Peyer's patch (tissue), 4 donors: ENCODE measurements at regions not wholly inside any gene's neighbourhood (a gene's known extent, or its start where the extent isn't known, plus 50 kb on each side); places are given as distances from the start of the nearest gene placed in this dataset.
A peak's percentile ranks its signal among the peaks of the same experiment; 100 is the strongest.
"Not testable (repeated sequence)": the region's sequence is repeated elsewhere in the genome, so short reads cannot be mapped to it uniquely, and the experiment has no call there.

ENCODE experiments used
- DNase-seq, 3 donors: peaks; one replicate each; pipeline ENCODE4 v3.0.0-alpha.2; 2017 to 2019
- H3K27ac ChIP-seq, 4 donors: fragments of 200-600 bp; sonication (generic); one replicate each; pipeline ENCODE4 v1.5.1; 2016 to 2019
- H3K27me3 ChIP-seq, 2 donors: fragments of 200-600 bp; sonication (generic); one replicate each; pipeline ENCODE4 v1.5.1; 2019
- H3K36me3 ChIP-seq, 3 donors: fragments of 200-600 bp; sonication (generic); one replicate each; pipeline ENCODE4 v1.5.1; 2016 to 2019
- H3K4me1 ChIP-seq, 4 donors: fragments of 200-600 bp; sonication (generic); one replicate each; pipeline ENCODE4 v1.5.1; 2016 to 2019
- H3K4me3 ChIP-seq, 4 donors: fragments of 200-600 bp; sonication (generic); 1 replicate in 3 of 4; 2 replicates in 1 of 4; pipeline ENCODE4 v1.5.1; 2016 to 2019; ENCODE audit warnings: mild to moderate bottlenecking in 1 of 4
- H3K9me3 ChIP-seq, 4 donors: fragments of 200-600 bp; sonication (generic); one replicate each; pipeline ENCODE4 v1.5.1; 2016 to 2019; ENCODE audit warnings: mild to moderate bottlenecking in 1 of 4
- POLR2A ChIP-seq, 2 donors: fragments of 450-650 bp; IDR thresholded peaks; one replicate each; pipeline ENCODE4 v1.5.1; 2017; ENCODE audit warnings: antibody characterized with exemption in 2 of 2, mild to moderate bottlenecking in 2 of 2, moderate library complexity in 2 of 2

- peak overlapping the region in 2 of 4 donors; percentile 22 to 73 for H3K27ac ChIP-seq
- not testable (repeated sequence) for DNase-seq
Observed at GRCh38 chr7:76839879-76840278, 192.3 kb downstream of the SPDYE17 start.

DNA sequence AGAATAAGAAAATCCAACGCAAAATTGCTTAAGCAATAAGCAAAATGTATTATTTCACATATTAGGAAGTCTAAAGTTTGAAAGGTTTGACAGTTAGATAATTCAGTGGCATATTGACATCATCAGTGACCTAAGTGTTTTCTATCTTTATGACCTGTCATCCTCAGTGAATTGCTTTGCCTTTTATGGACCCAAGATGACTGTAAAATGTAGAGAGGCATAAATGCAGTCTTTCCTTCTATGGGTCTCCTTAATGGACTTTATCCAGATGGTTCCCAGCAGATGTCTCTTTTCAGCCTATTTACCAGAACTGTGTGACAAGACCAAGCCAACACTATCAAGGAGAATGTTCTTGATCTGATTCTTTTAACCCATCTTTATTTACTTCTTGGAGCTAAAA lies 192.9 kb downstream of the SPDYE17 start:
- not testable (repeated sequence) for H3K4me3 ChIP-seq, H3K36me3 ChIP-seq, H3K9me3 ChIP-seq, DNase-seq, H3K27me3 ChIP-seq, H3K4me1 ChIP-seq
- peak overlapping the region in 2 of 4 donors; percentile 22 to 73 for H3K27ac ChIP-seq

More at GRCh38 chr7:76839879-76840278, 192.3 kb downstream of the SPDYE17 start:
- not testable (repeated sequence) for H3K36me3 ChIP-seq, H3K4me3 ChIP-seq, H3K27me3 ChIP-seq, H3K4me1 ChIP-seq, H3K9me3 ChIP-seq

DNA sequence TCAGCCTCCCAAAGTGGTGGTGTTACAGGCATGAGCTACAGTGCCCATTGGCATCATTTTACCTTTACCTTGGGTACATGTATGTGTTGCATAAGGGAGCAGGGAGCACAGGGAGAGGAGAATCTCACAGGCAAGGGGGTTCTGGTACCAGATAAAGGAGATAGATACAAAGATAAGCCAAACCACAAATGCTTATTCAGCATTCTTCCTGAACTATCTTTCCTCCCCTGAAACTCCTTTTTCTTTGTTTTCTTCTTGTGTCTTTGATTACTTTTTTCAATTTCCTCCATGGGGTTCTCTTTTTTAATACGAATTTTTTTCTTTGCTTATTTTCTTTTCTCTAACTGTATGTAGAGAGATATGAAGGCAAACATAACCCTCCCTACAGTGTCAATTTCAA lies 193.8 kb downstream of the SPDYE17 start:
- not testable (repeated sequence) for H3K36me3 ChIP-seq, H3K9me3 ChIP-seq, H3K27ac ChIP-seq, H3K4me3 ChIP-seq, DNase-seq, H3K27me3 ChIP-seq, H3K4me1 ChIP-seq

DNA sequence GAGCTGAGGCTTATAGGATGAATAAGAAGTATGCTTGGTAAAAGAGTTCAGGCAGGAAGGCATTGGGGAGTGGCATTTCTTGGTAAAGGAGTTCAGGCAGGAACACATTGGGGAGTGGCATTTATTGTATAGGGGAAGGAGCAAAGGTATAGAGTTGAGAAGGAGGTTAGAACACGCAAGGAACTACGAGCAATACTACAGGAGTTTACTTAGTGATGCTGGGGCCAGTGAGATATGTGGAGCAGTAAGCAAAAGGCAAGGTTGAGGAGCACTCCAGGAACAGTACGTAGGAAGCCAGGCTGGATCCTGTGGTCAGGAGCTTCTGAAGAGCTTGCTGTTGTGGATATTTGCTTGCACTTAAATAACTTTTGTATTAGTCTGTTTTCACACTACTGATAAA lies 202.2 kb upstream of the POMZP3 start:
- H3K9me3 ChIP-seq, H3K36me3 ChIP-seq, H3K27me3 ChIP-seq, H3K4me1 ChIP-seq, H3K4me3 ChIP-seq: not testable (repeated sequence)
- H3K27ac ChIP-seq, result peak overlapping the region in 3 of 4 donors; percentile 78 to 83 (median 78)
- DNase-seq, result peak in 1 of 3 donors; percentile 54
- TF ChIP-seq POLR2A (IDR thresholded peaks at IDR 0.05), result peak; percentile 60 to 63

GRCh38 chr7:76826181-76826580 lies 199.1 kb upstream of the POMZP3 start:
- not testable (repeated sequence) for H3K4me3 ChIP-seq, H3K27ac ChIP-seq, H3K9me3 ChIP-seq, H3K27me3 ChIP-seq, H3K36me3 ChIP-seq, H3K4me1 ChIP-seq, DNase-seq

DNA sequence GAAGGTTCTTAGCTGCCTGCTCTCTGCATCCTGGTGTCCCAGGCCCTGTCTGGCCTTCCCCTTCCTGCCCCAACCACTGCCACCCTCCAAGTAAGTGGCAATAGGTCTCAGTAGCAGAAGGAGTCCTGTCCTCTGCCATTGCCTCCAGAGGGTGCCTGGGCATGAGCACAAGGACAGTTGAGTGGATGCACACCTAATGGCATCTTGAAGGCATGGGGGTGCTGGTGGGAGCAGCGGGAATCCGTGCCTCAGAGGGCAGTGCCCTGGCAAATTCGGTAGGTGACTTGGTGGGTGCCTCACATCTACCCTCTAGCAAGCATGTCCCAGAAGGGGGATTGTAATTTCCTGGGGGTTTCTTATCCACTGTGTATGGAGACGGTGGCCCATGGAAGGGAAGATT lies 182.8 kb upstream of the POMZP3 start:
- DNase-seq, H3K4me1 ChIP-seq, H3K9me3 ChIP-seq, H3K4me3 ChIP-seq, H3K27me3 ChIP-seq, H3K36me3 ChIP-seq, H3K27ac ChIP-seq: not testable (repeated sequence)

DNA sequence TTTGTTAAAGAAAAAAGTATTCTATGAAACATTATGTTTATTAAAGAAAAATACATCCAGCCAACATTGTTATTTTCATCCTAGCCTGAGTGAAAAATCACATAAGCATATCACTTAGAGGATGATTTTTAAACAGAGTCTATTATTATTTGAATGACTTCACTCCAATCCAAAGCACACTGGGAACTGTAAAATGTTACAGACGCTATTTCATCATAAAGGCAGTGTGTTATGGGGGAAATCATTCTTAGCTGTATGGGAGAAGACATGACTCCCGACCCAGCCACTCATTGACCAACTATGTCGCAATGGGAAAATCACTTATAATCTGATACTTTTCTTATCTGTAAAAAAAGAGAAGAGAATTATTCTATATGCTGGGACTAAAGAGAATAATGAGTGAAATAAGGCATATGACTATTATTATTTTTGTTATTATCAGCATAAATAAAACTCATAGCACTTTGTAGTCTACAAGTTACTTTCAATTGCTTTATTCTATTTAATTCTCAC lies 180.6 kb upstream of the POMZP3 start:
- H3K4me3 ChIP-seq, H3K4me1 ChIP-seq, H3K36me3 ChIP-seq, H3K9me3 ChIP-seq, H3K27me3 ChIP-seq, H3K27ac ChIP-seq, DNase-seq: not testable (repeated sequence)

DNA sequence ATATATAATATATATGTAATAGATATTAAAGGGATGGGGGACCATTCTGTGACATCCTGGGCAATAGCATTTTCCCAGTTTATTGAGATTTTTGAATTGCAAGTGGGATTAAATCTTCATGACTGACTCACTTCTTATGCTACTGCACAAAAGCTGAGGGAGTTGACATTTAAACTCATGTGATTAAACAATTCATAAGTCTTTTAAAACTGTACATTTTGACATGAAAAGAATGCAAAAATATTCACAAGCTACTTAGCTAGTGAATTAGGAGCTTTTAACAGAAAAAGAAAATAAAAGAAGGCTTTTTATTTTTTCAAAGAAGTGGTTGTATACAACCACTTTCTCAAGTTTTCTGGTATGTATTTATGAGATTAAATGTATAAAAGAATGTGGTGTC lies 179.4 kb upstream of the POMZP3 start:
- DNase-seq, H3K9me3 ChIP-seq, H3K4me3 ChIP-seq, H3K27me3 ChIP-seq, H3K36me3 ChIP-seq, H3K4me1 ChIP-seq, H3K27ac ChIP-seq: not testable (repeated sequence)

- not testable (repeated sequence) for H3K4me1 ChIP-seq, H3K9me3 ChIP-seq, H3K27ac ChIP-seq, H3K36me3 ChIP-seq, H3K27me3 ChIP-seq, H3K4me3 ChIP-seq
- DNase-seq, result peak in 1 of 3 donors; percentile 43
Observed at GRCh38 chr7:76806010-76806409, 178.9 kb upstream of the POMZP3 start.

DNA sequence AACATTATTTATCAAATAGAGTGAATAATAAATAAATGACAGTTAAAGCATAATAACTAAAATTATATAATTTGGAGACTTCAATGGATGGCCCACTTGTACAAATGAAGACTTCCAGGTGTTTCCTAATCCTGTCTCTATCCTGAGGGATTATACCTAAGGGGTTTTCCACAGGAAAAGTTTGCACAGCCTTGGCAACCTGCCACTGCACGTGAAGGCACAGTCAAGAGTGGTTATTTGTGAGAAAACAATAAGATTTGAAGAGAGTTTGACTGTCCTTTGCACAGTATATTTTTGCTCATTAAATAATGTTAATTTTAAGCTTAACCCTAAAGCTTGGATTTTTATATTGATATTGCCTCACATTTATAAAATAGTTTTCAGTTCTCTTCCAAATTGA lies 178.2 kb upstream of the POMZP3 start:
- not testable (repeated sequence) for H3K27ac ChIP-seq, H3K36me3 ChIP-seq, H3K27me3 ChIP-seq, H3K4me3 ChIP-seq, H3K4me1 ChIP-seq, H3K9me3 ChIP-seq
- peak in 1 of 3 donors; percentile 45 for DNase-seq

- DNase-seq, H3K36me3 ChIP-seq, H3K4me3 ChIP-seq, H3K9me3 ChIP-seq, H3K27ac ChIP-seq, H3K27me3 ChIP-seq, H3K4me1 ChIP-seq: not testable (repeated sequence)
Observed at GRCh38 chr7:76797639-76798038, 170.6 kb upstream of the POMZP3 start.

- not testable (repeated sequence) for DNase-seq, H3K27ac ChIP-seq, H3K4me3 ChIP-seq, H3K27me3 ChIP-seq, H3K4me1 ChIP-seq, H3K9me3 ChIP-seq, H3K36me3 ChIP-seq
Observed at GRCh38 chr7:76780693-76781092, 153.6 kb upstream of the POMZP3 start.
